Endothelial cell of umbilical vein (primary cell): ENCODE measurements at regions not wholly inside any gene's neighbourhood (a gene's known extent, or its start where the extent isn't known, plus 50 kb on each side); places are given as distances from the start of the nearest gene placed in this dataset.

Source experiments
- BruUV-seq: library from RNA; stranded (reverse); fragments of 400-500 nt; replicated peaks from 2 replicates; lab custom pipeline; 2021; lab: Mats Ljungman, UMichigan
- CTCF ChIA-PET: fragments of 300-600, 350-600 bp; sonication (Branson Sonifier 250); formaldehyde crosslinking; loops from one replicate; lab custom pipeline; 2021; ENCODE audit warnings: antibody characterized with exemption, inconsistent platforms; lab: Charles Lee
- POLR2A ChIA-PET: fragments of 300-600, 350-600 bp; sonication (Branson Sonifier 250); formaldehyde crosslinking; loops from one replicate; lab custom pipeline; 2021; ENCODE audit warnings: antibody characterized with exemption, inconsistent platforms; lab: Charles Lee
- DNase-seq: peaks from one replicate; pipeline ENCODE4 v3.0.0-alpha.2; 2011; ENCODE audit warnings: low read depth, low spot score
- FAIRE-seq: peaks from 2 replicates; lab custom pipeline; 2011; peaks lifted over from hg19 to GRCh38; lab: Jason Lieb, UNC
- H2AFZ ChIP-seq: 2 replicates; pipeline ENCODE4 v1.6.0; 2012; ENCODE audit warnings: low read depth, low read length, control low read depth, inconsistent platforms
- H3K27ac ChIP-seq: 2 replicates; pipeline ENCODE4 v1.5.1; 2011; ENCODE audit warnings: low read depth, mild to moderate bottlenecking, control low read depth, low read length, moderate library complexity; ENCODE audit not compliant: insufficient read depth
- H3K27me3 ChIP-seq, 2 experiments: 2 replicates each; pipeline versions ENCODE4 v1.6.0 to v1.6.1; 2011; ENCODE audit warnings: low read length in 2 of 2, mixed read lengths in 1 of 2; ENCODE audit not compliant: control insufficient read depth in 2 of 2, insufficient read depth in 2 of 2
- H3K36me3 ChIP-seq, 2 experiments: 2 replicates in 1 of 2; 3 replicates in 1 of 2; pipeline ENCODE4 v1.5.1; 2011; ENCODE audit warnings: low read length in 2 of 2, mild to moderate bottlenecking in 1 of 2, moderate library complexity in 1 of 2; ENCODE audit not compliant: control insufficient read depth in 2 of 2, insufficient read depth in 2 of 2; ENCODE audit errors: extremely low read depth in 1 of 2
- H3K4me1 ChIP-seq: 3 replicates; pipeline ENCODE4 v1.5.1; 2011; ENCODE audit warnings: mild to moderate bottlenecking, low read length; ENCODE audit not compliant: control insufficient read depth, insufficient read depth; ENCODE audit errors: extremely low read depth
- H3K4me2 ChIP-seq: 2 replicates; pipeline ENCODE4 v1.6.1; 2011; ENCODE audit warnings: low read length, control low read depth, mixed read lengths; ENCODE audit not compliant: insufficient read depth
- H3K4me3 ChIP-seq, 3 experiments: fragments of 200-600 bp in 1 of 3; sonication (generic), shearing (Covaris generic) in 1 of 3; replicated peaks in 1 of 3; 2 replicates each; pipeline ENCODE4 v1.5.1; 2011 to 2016; ENCODE audit warnings: control low read depth in 3 of 3, low read length in 3 of 3, mild to moderate bottlenecking in 2 of 3, inconsistent platforms in 1 of 3, low read depth in 1 of 3, moderate library complexity in 1 of 3; ENCODE audit not compliant: insufficient read depth in 1 of 3
- H3K79me2 ChIP-seq: 2 replicates; pipeline ENCODE4 v1.6.0; 2012; ENCODE audit warnings: low read length, inconsistent platforms; ENCODE audit not compliant: control insufficient read depth, insufficient read depth
- H3K9ac ChIP-seq: replicated peaks from 2 replicates; pipeline ENCODE3; 2011; ENCODE audit warnings: low read length, control low read depth; ENCODE audit not compliant: insufficient read depth; ENCODE audit errors: extremely low read depth
- H3K9me1 ChIP-seq: replicated peaks from 3 replicates; pipeline ENCODE4 v1.6.0; 2011; ENCODE audit warnings: mild to moderate bottlenecking, low read length; ENCODE audit not compliant: control insufficient read depth, insufficient read depth; ENCODE audit errors: extremely low read depth
- H3K9me3 ChIP-seq: replicated peaks from 2 replicates; pipeline ENCODE4 v1.5.1; 2012; ENCODE audit warnings: low read length, inconsistent platforms; ENCODE audit not compliant: control insufficient read depth, insufficient read depth
- H4K20me1 ChIP-seq: replicated peaks from 2 replicates; pipeline ENCODE3; 2011; ENCODE audit warnings: mild to moderate bottlenecking, low read length; ENCODE audit not compliant: control insufficient read depth, insufficient read depth; ENCODE audit errors: extremely low read depth
- EZH2 ChIP-seq: IDR thresholded peaks from 2 replicates; pipeline ENCODE4 v1.6.1; 2012; ENCODE audit warnings: borderline replicate concordance, low read depth, mild to moderate bottlenecking, moderate library complexity, low read length, inconsistent platforms; ENCODE audit not compliant: severe bottlenecking
- FOS ChIP-seq: IDR thresholded peaks from 2 replicates; pipeline ENCODE4 v1.6.1; 2011; ENCODE audit warnings: mild to moderate bottlenecking, low read length, moderate library complexity, borderline replicate concordance; ENCODE audit not compliant: insufficient read depth
- GATA2 ChIP-seq: IDR thresholded peaks from 2 replicates; pipeline ENCODE4 v1.7.0; 2011; ENCODE audit warnings: low read depth, mild to moderate bottlenecking, moderate library complexity, mixed read lengths, low read length; ENCODE audit not compliant: insufficient read length, insufficient read depth
- MYC ChIP-seq: IDR thresholded peaks from one replicate; pipeline ENCODE4 v1.6.1; 2011; ENCODE audit warnings: mild to moderate bottlenecking, low read depth, low read length
- POLR2A ChIP-seq: IDR thresholded peaks from 2 replicates; pipeline ENCODE4 v1.6.1; 2012; ENCODE audit warnings: low read depth, mild to moderate bottlenecking, control low read depth, low read length
- dilution Hi-C: fragments of 300-500 bp; cut with MboI; formaldehyde crosslinking; loops from one replicate; pipeline ENCODE4 v1.15.0; 2019; ENCODE audit warnings: low sequenced_read_pairs; ENCODE audit not compliant: extremely low pct_ligation_motif_present
- intact Hi-C: fragments of 100-400 bp; cut with micrococcal nuclease; formaldehyde crosslinking; loops from one replicate; pipeline ENCODE4 v1.10.0; 2022
- TF ChIP-seq, protein P1 (sequence below): IDR thresholded peaks from 2 replicates; pipeline ENCODE4 v1.6.1; 2011; ENCODE audit not compliant: insufficient read depth, insufficient read length
- TF ChIP-seq, protein P2 (sequence below), 2 donors: IDR thresholded peaks; 1 replicate in 1 of 2; 2 replicates in 1 of 2; pipeline ENCODE4 v1.5.1; 2011; ENCODE audit warnings: low read length in 2 of 2, mild to moderate bottlenecking in 2 of 2, moderate library complexity in 2 of 2, control low read depth in 1 of 2, inconsistent platforms in 1 of 2, low read depth in 1 of 2; ENCODE audit not compliant: insufficient read depth in 1 of 2; ENCODE audit errors: extremely low read depth in 1 of 2

DNA sequence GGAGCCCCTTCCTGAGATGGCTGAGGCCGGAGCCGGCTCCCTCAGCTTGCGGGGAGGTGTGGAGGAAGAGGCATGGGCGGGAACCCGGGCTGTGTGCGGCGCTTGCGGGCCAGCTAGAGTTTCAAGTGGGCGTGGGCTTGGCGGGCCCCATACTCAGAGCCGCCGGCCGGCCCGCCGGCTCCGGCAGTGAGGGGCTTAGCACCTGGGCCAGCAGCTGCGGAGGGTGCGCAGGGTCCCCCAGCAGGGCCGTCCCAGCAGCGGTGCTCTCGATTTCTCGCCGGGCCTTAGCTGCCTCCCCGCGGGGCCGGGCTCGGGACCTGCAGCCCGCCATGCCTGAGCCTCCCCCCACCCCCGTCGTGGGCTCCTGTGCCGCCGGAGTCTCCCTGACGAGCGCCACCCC lies 67.9 kb upstream of the SLC28A3 start:
- no peak overlapping the region for H3K27ac ChIP-seq
- FAIRE-seq (no peak), DNase-seq (no peak)
- no peaks in the 10 kb centered on the region for H3K9me3 ChIP-seq
- no peaks in the 10 kb centered on the region for H3K9me1 ChIP-seq
- H3K27me3 ChIP-seq: no peaks in the 10 kb centered on the region
- no peaks in the 10 kb centered on the region for H3K36me3 ChIP-seq
- TF ChIP-seq FOS (no peak), GATA2 (no peak), EZH2 (no peak), MYC (no peak), POLR2A (no peak)
- TF ChIP-seq, protein P1, sequence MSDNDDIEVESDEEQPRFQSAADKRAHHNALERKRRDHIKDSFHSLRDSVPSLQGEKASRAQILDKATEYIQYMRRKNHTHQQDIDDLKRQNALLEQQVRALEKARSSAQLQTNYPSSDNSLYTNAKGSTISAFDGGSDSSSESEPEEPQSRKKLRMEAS: no peak
- TF ChIP-seq, protein P2, sequence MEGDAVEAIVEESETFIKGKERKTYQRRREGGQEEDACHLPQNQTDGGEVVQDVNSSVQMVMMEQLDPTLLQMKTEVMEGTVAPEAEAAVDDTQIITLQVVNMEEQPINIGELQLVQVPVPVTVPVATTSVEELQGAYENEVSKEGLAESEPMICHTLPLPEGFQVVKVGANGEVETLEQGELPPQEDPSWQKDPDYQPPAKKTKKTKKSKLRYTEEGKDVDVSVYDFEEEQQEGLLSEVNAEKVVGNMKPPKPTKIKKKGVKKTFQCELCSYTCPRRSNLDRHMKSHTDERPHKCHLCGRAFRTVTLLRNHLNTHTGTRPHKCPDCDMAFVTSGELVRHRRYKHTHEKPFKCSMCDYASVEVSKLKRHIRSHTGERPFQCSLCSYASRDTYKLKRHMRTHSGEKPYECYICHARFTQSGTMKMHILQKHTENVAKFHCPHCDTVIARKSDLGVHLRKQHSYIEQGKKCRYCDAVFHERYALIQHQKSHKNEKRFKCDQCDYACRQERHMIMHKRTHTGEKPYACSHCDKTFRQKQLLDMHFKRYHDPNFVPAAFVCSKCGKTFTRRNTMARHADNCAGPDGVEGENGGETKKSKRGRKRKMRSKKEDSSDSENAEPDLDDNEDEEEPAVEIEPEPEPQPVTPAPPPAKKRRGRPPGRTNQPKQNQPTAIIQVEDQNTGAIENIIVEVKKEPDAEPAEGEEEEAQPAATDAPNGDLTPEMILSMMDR (IDR thresholded peaks at IDR 0.05; ENCODE audit: extremely low read depth in 1 of 2, insufficient read depth in 1 of 2, low read depth in 1 of 2, low read length in 2 of 2): no peak
- H2AFZ ChIP-seq: no peak overlapping the region
- no peaks in the 10 kb centered on the region for H4K20me1 ChIP-seq
- no TSS peak for BruUV-seq
- CTCF ChIA-PET: interaction anchor here (1.1 kb wide), 1 partner anchor 11 kb away, joined by 3 read pairs; no protein-coding TSS in a partner anchor
- no peak overlapping the region for H3K4me3 ChIP-seq
- H3K79me2 ChIP-seq: no peaks in the 10 kb centered on the region
- H3K4me1 ChIP-seq: no peaks in the 10 kb centered on the region
- H3K9ac ChIP-seq: no peak overlapping the region
- dilution Hi-C loops: no loop called here
- POLR2A ChIA-PET: no interaction called here
- no peak overlapping the region for H3K4me2 ChIP-seq
- intact Hi-C loops: no loop called here
